K562 (cell line): ENCODE measurements at regions not wholly inside any gene's neighbourhood (a gene's known extent, or its start where the extent isn't known, plus 50 kb on each side); places are given as distances from the start of the nearest gene placed in this dataset.

Experiments used
- CREB3L1 ChIP-seq: fragments of 450-650 bp; IDR thresholded peaks from 2 replicates; pipeline ENCODE4 v1.6.1; 2014; ENCODE audit warnings: low read depth, mild to moderate bottlenecking, moderate library complexity, borderline replicate concordance
- KDM2B ChIP-seq: fragments of 250-450 bp; sonication (Bioruptor Pico); IDR thresholded peaks from 2 replicates; pipeline ENCODE4 v1.8.0; 2021; ENCODE audit warnings: mild to moderate bottlenecking, moderate library complexity
- MGA ChIP-seq: fragments of 450-650 bp; IDR thresholded peaks from 2 replicates; pipeline ENCODE4 v1.6.1; 2016; ENCODE audit warnings: mild to moderate bottlenecking, moderate library complexity
- MNT ChIP-seq, 2 experiments: fragments of 450-650 bp; conservative IDR thresholded peaks; 2 replicates each; pipeline ENCODE4 v1.6.1; 2017; ENCODE audit warnings: mild to moderate bottlenecking in 2 of 2, moderate library complexity in 2 of 2
- MYBL2 ChIP-seq, 2 experiments: fragments of 450-650 bp in 1 of 2; sonication (generic) in 1 of 2; formaldehyde crosslinking in 1 of 2; IDR thresholded peaks; 2 replicates each; pipeline versions ENCODE4 v1.6.1 to v1.8.1; 2017 to 2022; ENCODE audit warnings: borderline replicate concordance in 1 of 2, inconsistent platforms in 1 of 2, low read depth in 1 of 2, mild to moderate bottlenecking in 1 of 2, missing genetic modification reagents in 1 of 2, moderate library complexity in 1 of 2
- NCOA1 ChIP-seq: fragments of 450-650 bp; IDR thresholded peaks from 2 replicates; pipeline ENCODE4 v1.6.1; 2016; ENCODE audit warnings: low read depth
- THRA ChIP-seq: fragments of 450-650 bp; IDR thresholded peaks from 2 replicates; pipeline ENCODE4 v1.6.1; 2017; ENCODE audit warnings: mild to moderate bottlenecking, moderate library complexity
- ZBTB9 ChIP-seq: fragments of 450-650 bp; formaldehyde crosslinking; IDR thresholded peaks from 2 replicates; pipeline ENCODE4 v1.4.0; 2020; ENCODE audit warnings: mild to moderate bottlenecking, moderate library complexity
- ZC3H4 ChIP-seq: sonication (generic); formaldehyde crosslinking; IDR thresholded peaks from 2 replicates; pipeline ENCODE4 v1.9.0; 2021; ENCODE audit warnings: missing genetic modification reagents, borderline replicate concordance

- TF ChIP-seq MGA, result no peak
- no peak for TF ChIP-seq KDM2B (CRISPR knock-in tag)
- no peak for TF ChIP-seq THRA
- no peak for TF ChIP-seq CREB3L1
- no peak for TF ChIP-seq ZC3H4
- TF ChIP-seq MNT (conservative IDR thresholded peaks at IDR 0.05), result no peak
- no peak for TF ChIP-seq ZBTB9 (CRISPR knock-in tag)
- TF ChIP-seq NCOA1, result no peak
- TF ChIP-seq MYBL2 (IDR thresholded peaks at IDR 0.05; ENCODE audit: low read depth), result no peak
- no peak for TF ChIP-seq MYBL2 (CRISPR knock-in tag; IDR thresholded peaks at IDR 0.05; ENCODE audit: borderline replicate concordance)
Measured at GRCh38 chr11:112507281-112507680, 246.6 kb upstream of the PLET1 start (continued).
